Small intestine (tissue), 7 donors: ENCODE measurements at regions not wholly inside any gene's neighbourhood (a gene's known extent, or its start where the extent isn't known, plus 50 kb on each side); places are given as distances from the start of the nearest gene placed in this dataset.
"Not testable (repeated sequence)": the region's sequence is repeated elsewhere in the genome, so short reads cannot be mapped to it uniquely, and the experiment has no call there.

Experiments
- DNase-seq, 2 donors: peaks; one replicate each; pipeline versions ENCODE4 v3.0.0 to v3.0.0-alpha.2; 2013
- FAIRE-seq: peaks from 2 replicates; lab custom pipeline; 2012; peaks lifted over from hg19 to GRCh38; lab: Jason Lieb, UNC
- H3K27ac ChIP-seq, 3 donors: one replicate each; pipeline ENCODE4 v1.5.1; 2013; ENCODE audit warnings: low read length in 2 of 3, mild to moderate bottlenecking in 2 of 3, control low read depth in 1 of 3, inconsistent platforms in 1 of 3, low read depth in 1 of 3, moderate library complexity in 1 of 3
- H3K27me3 ChIP-seq, 3 donors: one replicate each; pipeline ENCODE4 v1.6.1; 2013; ENCODE audit warnings: low read length in 3 of 3, inconsistent platforms in 1 of 3; ENCODE audit not compliant: control insufficient read depth in 3 of 3, insufficient read depth in 3 of 3
- H3K36me3 ChIP-seq, 3 donors: one replicate each; pipeline ENCODE4 v1.6.1; 2013; ENCODE audit warnings: low read length in 3 of 3, inconsistent platforms in 1 of 3, low read depth in 1 of 3, mild to moderate bottlenecking in 1 of 3, moderate library complexity in 1 of 3; ENCODE audit not compliant: control insufficient read depth in 3 of 3, insufficient read depth in 2 of 3
- H3K4me1 ChIP-seq, 3 donors: one replicate each; pipeline ENCODE4 v1.6.1; 2013; ENCODE audit warnings: low read length in 2 of 3, inconsistent platforms in 1 of 3, low read depth in 1 of 3, mild to moderate bottlenecking in 1 of 3, moderate library complexity in 1 of 3; ENCODE audit not compliant: control insufficient read depth in 3 of 3, insufficient read depth in 2 of 3
- H3K4me3 ChIP-seq, 3 donors: one replicate each; pipeline ENCODE4 v1.5.1; 2013; ENCODE audit warnings: low read length in 3 of 3, control low read depth in 1 of 3, inconsistent platforms in 1 of 3, low read depth in 1 of 3, mild to moderate bottlenecking in 1 of 3, moderate library complexity in 1 of 3
- H3K9me3 ChIP-seq, 2 donors: one replicate each; pipeline ENCODE4 v1.6.1; 2013; ENCODE audit warnings: low read depth in 1 of 2, low read length in 1 of 2; ENCODE audit not compliant: control insufficient read depth in 2 of 2, insufficient read depth in 1 of 2
- WGBS, 3 donors: extraction: QIAGEN DNeasy Blood & Tissue Kit; methylation state at CpG; one replicate each; pipeline ENCODE4 v1.1.7; 2013; 5-methylcytosine and 5-hydroxymethylcytosine counted together
- donor health status: healthy with polysubstance abuse.
- donor health status: control.
- donor health status: control.
- donor health status: Bipolar disorder and iron deficiency.
- donor health status: healthy.

GRCh38 chr1:218933513-218933912 is 240.2 kb upstream of the LYPLAL1 start:
- Histone ChIP-seq H3K4me3 (no peak overlapping the region), H3K27ac (no peak overlapping the region), H3K27me3 (no peaks in the 10 kb centered on the region), H3K9me3 (no peaks in the 10 kb centered on the region), H3K36me3 (no peaks in the 10 kb centered on the region), H3K4me1 (no peaks in the 10 kb centered on the region)
- DNase-seq (no peak), FAIRE-seq (no peak)
- 25 to 33% (median 27%) methylated on average over 1 of the region's 1 CpG for WGBS, 3 donors

- not testable (repeated sequence) for H3K27ac ChIP-seq, FAIRE-seq, H3K4me3 ChIP-seq, H3K36me3 ChIP-seq, H3K27me3 ChIP-seq, H3K9me3 ChIP-seq, H3K4me1 ChIP-seq, DNase-seq
- 40 to 70% (median 46%) methylated on average over 2 of the region's 2 CpGs for WGBS, 3 donors
Observed at GRCh38 chr1:218935408-218935807, 238.3 kb upstream of the LYPLAL1 start.

DNA sequence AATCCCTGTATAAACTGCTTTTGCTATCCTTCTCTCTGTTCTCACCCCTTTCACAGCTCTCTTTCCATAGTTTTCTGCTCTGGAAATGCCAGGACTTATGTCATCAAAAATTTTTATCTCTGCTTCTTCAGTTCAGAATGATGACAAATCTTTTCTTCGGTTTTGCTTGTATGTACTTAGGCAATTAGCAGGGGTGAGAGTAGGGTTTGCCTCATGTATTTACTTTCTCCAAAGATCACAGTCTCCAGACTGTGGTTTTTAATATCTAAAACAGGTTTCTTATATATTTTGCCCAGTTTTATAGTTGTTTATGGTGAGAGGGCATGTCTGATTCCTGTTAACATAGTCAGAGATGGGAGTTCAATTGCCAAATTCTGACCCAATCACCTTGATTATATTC is 235.4 kb upstream of the LYPLAL1 start:
- Histone ChIP-seq H3K27me3 (no peaks in the 10 kb centered on the region), H3K36me3 (no peaks in the 10 kb centered on the region), H3K4me1 (no peaks in the 10 kb centered on the region), H3K4me3 (no peak overlapping the region), H3K27ac (no peak overlapping the region), H3K9me3 (peaks cover 0 to 8% of the 10 kb centered on the region in 2 donors)
- DNase-seq (no peak), FAIRE-seq (no peak)
- WGBS, 3 donors = 0 to 58% (median 12%) methylated on average over 1 of the region's 1 CpG

- 31 to 59% (median 50%) methylated on average over 3 of the region's 3 CpGs for WGBS, 3 donors
- FAIRE-seq = no peak
Observed at GRCh38 chr1:218939095-218939494, 234.6 kb upstream of the LYPLAL1 start.

GRCh38 chr1:218942431-218942830 is 231.2 kb upstream of the LYPLAL1 start:
- H3K9me3 ChIP-seq = peaks cover 0 to 8% of the 10 kb centered on the region in 2 donors
- H3K27me3 ChIP-seq = no peaks in the 10 kb centered on the region
- no peaks in the 10 kb centered on the region for H3K4me1 ChIP-seq
- no peak overlapping the region for H3K4me3 ChIP-seq
- WGBS, 3 donors = 53 to 70% (median 68%) methylated on average over 5 of the region's 5 CpGs
- FAIRE-seq (no peak), DNase-seq (no peak)
- no peaks in the 10 kb centered on the region for H3K36me3 ChIP-seq
- H3K27ac ChIP-seq = no peak overlapping the region

More at GRCh38 chr1:218939095-218939494, 234.6 kb upstream of the LYPLAL1 start:
- Histone ChIP-seq H3K4me1 (no peaks in the 10 kb centered on the region), H3K27ac (no peak overlapping the region), H3K4me3 (no peak overlapping the region), H3K9me3 (peaks cover 0 to 8% of the 10 kb centered on the region in 2 donors), H3K27me3 (no peaks in the 10 kb centered on the region), H3K36me3 (no peaks in the 10 kb centered on the region)
- no peak for DNase-seq

GRCh38 chr1:218943371-218943770 is 230.3 kb upstream of the LYPLAL1 start:
- Histone ChIP-seq H3K9me3 (peaks cover 0 to 8% of the 10 kb centered on the region in 2 donors), H3K4me1 (no peaks in the 10 kb centered on the region), H3K4me3 (no peak overlapping the region), H3K27ac (no peak overlapping the region), H3K27me3 (no peaks in the 10 kb centered on the region), H3K36me3 (no peaks in the 10 kb centered on the region)
- FAIRE-seq (no peak), DNase-seq (no peak)
- WGBS, 3 donors = 60 to 84% (median 79%) methylated on average over 2 of the region's 2 CpGs

- H3K9me3 ChIP-seq = peaks cover 0 to 8% of the 10 kb centered on the region in 2 donors
- no peak overlapping the region for H3K27ac ChIP-seq
- DNase-seq (no peak), FAIRE-seq (no peak)
- H3K27me3 ChIP-seq = no peaks in the 10 kb centered on the region
- no peaks in the 10 kb centered on the region for H3K4me1 ChIP-seq
- H3K4me3 ChIP-seq = no peak overlapping the region
- H3K36me3 ChIP-seq = no peaks in the 10 kb centered on the region
- WGBS, 3 donors = 76 to 89% (median 80%) methylated on average over 1 of the region's 1 CpG
Observed at GRCh38 chr1:218945050-218945449, 228.6 kb upstream of the LYPLAL1 start.

- H3K4me1 ChIP-seq = no peaks in the 10 kb centered on the region
- no peaks in the 10 kb centered on the region for H3K27me3 ChIP-seq
- WGBS, 3 donors = 12 to 59% (median 21%) methylated on average over 2 of the region's 2 CpGs
- no peak overlapping the region for H3K4me3 ChIP-seq
- no peaks in the 10 kb centered on the region for H3K36me3 ChIP-seq
- peaks cover 0 to 1% of the 10 kb centered on the region in 2 donors for H3K9me3 ChIP-seq
- no peak overlapping the region for H3K27ac ChIP-seq
- no peak for FAIRE-seq
- no peak for DNase-seq
Observed at GRCh38 chr1:218946147-218946546, 227.5 kb upstream of the LYPLAL1 start.

GRCh38 chr1:218948446-218948845 is 225.2 kb upstream of the LYPLAL1 start:
- no peaks in the 10 kb centered on the region for H3K36me3 ChIP-seq
- no peaks in the 10 kb centered on the region for H3K27me3 ChIP-seq
- no peaks in the 10 kb centered on the region for H3K9me3 ChIP-seq
- WGBS, 3 donors = 61 to 66% (median 66%) methylated on average over 6 of the region's 6 CpGs
- FAIRE-seq (no peak), DNase-seq (no peak)
- no peak overlapping the region for H3K27ac ChIP-seq
- no peak overlapping the region for H3K4me3 ChIP-seq
- no peaks in the 10 kb centered on the region for H3K4me1 ChIP-seq
